IMR-90 (cell line): ENCODE measurements at regions not wholly inside any gene's neighbourhood (a gene's known extent, or its start where the extent isn't known, plus 50 kb on each side); places are given as distances from the start of the nearest gene placed in this dataset.

Source experiments
- ATAC-seq: fragments of 200-7000 bp; cut with Tn5 transposase; 2 replicates; pipeline ENCODE4 v1.9.1; 2020; ENCODE audit warnings: low read depth, mild to moderate bottlenecking, moderate library complexity
- BruUV-seq: library from RNA; stranded (reverse); fragments of 400-500 nt; replicated peaks from 2 replicates; lab custom pipeline; 2021; lab: Mats Ljungman, UMichigan
- CTCF ChIA-PET: fragments of 300-600 bp; formaldehyde crosslinking; extraction: SDS; loops from one replicate; lab custom pipeline; 2021; ENCODE audit warnings: antibody characterized with exemption; lab: Yijun Ruan, JAX
- POLR2A ChIA-PET: fragments of 300-600 bp; sonication (Branson Sonifier 250); formaldehyde crosslinking; loops from one replicate; lab custom pipeline; 2022; ENCODE audit warnings: antibody characterized with exemption; ENCODE audit not compliant: unreplicated experiment; lab: Charles Lee
- DNase-seq: peaks from one replicate; pipeline ENCODE4 v3.0.0; 2013
- H2AFZ ChIP-seq: replicated peaks from 2 replicates; pipeline ENCODE3; 2013; ENCODE audit warnings: low read length, mild to moderate bottlenecking; ENCODE audit not compliant: poor library complexity
- H2AK5ac ChIP-seq: 2 replicates; pipeline ENCODE4 v1.6.1; 2013; ENCODE audit warnings: low read depth, low read length, inconsistent platforms
- H2AK9ac ChIP-seq: replicated peaks from 2 replicates; pipeline ENCODE3; 2013; ENCODE audit warnings: mild to moderate bottlenecking, low read depth, low read length, moderate library complexity; ENCODE audit not compliant: poor library complexity
- H2BK120ac ChIP-seq: 2 replicates; pipeline ENCODE4 v1.6.1; 2013; ENCODE audit warnings: low read depth, low read length, inconsistent platforms
- H2BK15ac ChIP-seq: 3 replicates; pipeline ENCODE4 v1.6.1; 2013; ENCODE audit warnings: low read depth, low read length, inconsistent platforms
- H2BK20ac ChIP-seq: 2 replicates; pipeline ENCODE4 v1.6.1; 2013; ENCODE audit warnings: low read depth, mild to moderate bottlenecking, inconsistent platforms, low read length, moderate library complexity
- H2BK5ac ChIP-seq: 2 replicates; pipeline ENCODE4 v1.6.1; 2013; ENCODE audit warnings: mild to moderate bottlenecking, low read depth, low read length, inconsistent platforms; ENCODE audit not compliant: poor library complexity, severe bottlenecking
- H3K14ac ChIP-seq: replicated peaks from 2 replicates; pipeline ENCODE4 v1.6.1; 2013; ENCODE audit warnings: low read depth, low read length, inconsistent platforms
- H3K18ac ChIP-seq: 2 replicates; pipeline ENCODE4 v1.6.1; 2013; ENCODE audit warnings: low read depth, low read length, control low read depth
- H3K23ac ChIP-seq: 2 replicates; pipeline ENCODE4 v1.6.1; 2013; ENCODE audit warnings: low read depth, low read length, inconsistent platforms
- H3K27ac ChIP-seq: 2 replicates; pipeline ENCODE4 v1.5.1; 2013; ENCODE audit warnings: mild to moderate bottlenecking, control low read depth, low read length; ENCODE audit not compliant: insufficient read depth
- H3K27me3 ChIP-seq: 2 replicates; pipeline ENCODE4 v1.6.1; 2013; ENCODE audit warnings: low read length; ENCODE audit not compliant: control insufficient read depth, insufficient read depth
- H3K36me3 ChIP-seq: 2 replicates; pipeline ENCODE4 v1.6.1; 2013; ENCODE audit warnings: low read length, mixed read lengths; ENCODE audit not compliant: control insufficient read depth, insufficient read depth
- H3K4ac ChIP-seq: 2 replicates; pipeline ENCODE4 v1.6.1; 2013; ENCODE audit warnings: low read depth, low read length, inconsistent platforms
- H3K4me1 ChIP-seq: 2 replicates; pipeline ENCODE4 v1.6.1; 2013; ENCODE audit warnings: low read length, mixed read lengths; ENCODE audit not compliant: control insufficient read depth, insufficient read depth
- H3K4me2 ChIP-seq: 2 replicates; pipeline ENCODE4 v1.6.1; 2013; ENCODE audit warnings: low read depth, mild to moderate bottlenecking, control low read depth, low read length, moderate library complexity
- H3K4me3 ChIP-seq: 2 replicates; pipeline ENCODE4 v1.5.1; 2013; ENCODE audit warnings: low read depth, mild to moderate bottlenecking, control low read depth, low read length, moderate library complexity; ENCODE audit not compliant: insufficient read depth
- H3K56ac ChIP-seq: 2 replicates; pipeline ENCODE4 v1.6.1; 2013; ENCODE audit warnings: low read length, inconsistent platforms; ENCODE audit not compliant: insufficient read depth; ENCODE audit errors: extremely low read depth
- H3K79me1 ChIP-seq, 2 experiments: 2 replicates each; pipeline ENCODE4 v1.6.1; 2013; ENCODE audit warnings: low read length in 2 of 2, inconsistent platforms in 1 of 2, low read depth in 1 of 2
- H3K9ac ChIP-seq: 2 replicates; pipeline ENCODE4 v1.6.1; 2013; ENCODE audit warnings: low read depth, low read length, control low read depth
- H3K9me1 ChIP-seq: 2 replicates; pipeline ENCODE4 v1.6.1; 2013; ENCODE audit warnings: low read length, inconsistent platforms; ENCODE audit not compliant: insufficient read depth
- H3K9me3 ChIP-seq: 2 replicates; pipeline ENCODE4 v1.6.1; 2013; ENCODE audit warnings: low read length; ENCODE audit not compliant: control insufficient read depth, insufficient read depth
- H4K20me1 ChIP-seq: 2 replicates; pipeline ENCODE4 v1.6.1; 2013; ENCODE audit warnings: low read length, inconsistent platforms; ENCODE audit not compliant: insufficient read depth
- H4K5ac ChIP-seq: 2 replicates; pipeline ENCODE4 v1.6.1; 2013; ENCODE audit warnings: mild to moderate bottlenecking, low read depth, low read length, control low read depth
- H4K8ac ChIP-seq, 2 experiments: 2 replicates each; pipeline ENCODE4 v1.6.1; 2013; ENCODE audit warnings: low read depth in 2 of 2, low read length in 2 of 2, control low read depth in 1 of 2, inconsistent platforms in 1 of 2
- H4K91ac ChIP-seq: 2 replicates; pipeline ENCODE4 v1.6.1; 2013; ENCODE audit warnings: low read depth, low read length, inconsistent platforms; ENCODE audit not compliant: insufficient read depth
- CEBPB ChIP-seq: IDR thresholded peaks from 2 replicates; pipeline ENCODE4 v1.6.1; 2012; ENCODE audit warnings: low read depth, low read length, improper control_type of control experiment
- CHD1 ChIP-seq: IDR thresholded peaks from 2 replicates; pipeline ENCODE4 v1.6.1; 2012; ENCODE audit warnings: low read depth, low read length, improper control_type of control experiment
- FOS ChIP-seq: fragments of 150-350 bp; IDR thresholded peaks from 2 replicates; pipeline ENCODE4 v1.6.1; 2016; ENCODE audit warnings: low read depth, low read length
- MAFK ChIP-seq: IDR thresholded peaks from 2 replicates; pipeline ENCODE4 v1.6.1; 2012; ENCODE audit warnings: low read depth, low read length, improper control_type of control experiment
- MXI1 ChIP-seq: IDR thresholded peaks from 2 replicates; pipeline ENCODE4 v1.6.1; 2012; ENCODE audit warnings: low read depth, mild to moderate bottlenecking, low read length, moderate library complexity, borderline replicate concordance
- POLR2A ChIP-seq: IDR thresholded peaks from 2 replicates; pipeline ENCODE4 v1.6.1; 2012; ENCODE audit warnings: mild to moderate bottlenecking, low read depth, low read length
- RAD21 ChIP-seq: IDR thresholded peaks from 2 replicates; pipeline ENCODE4 v1.6.1; 2012; ENCODE audit warnings: low read length, improper control_type of control experiment
- RCOR1 ChIP-seq: IDR thresholded peaks from 2 replicates; pipeline ENCODE4 v1.6.1; 2012; ENCODE audit warnings: mild to moderate bottlenecking, low read length, improper control_type of control experiment; ENCODE audit not compliant: insufficient replicate concordance
- RFX5 ChIP-seq: IDR thresholded peaks from 2 replicates; pipeline ENCODE4 v1.8.0; 2012; ENCODE audit warnings: low read depth, mild to moderate bottlenecking, low read length, moderate library complexity
- SMC3 ChIP-seq: fragments of 150-350 bp; IDR thresholded peaks from 2 replicates; pipeline ENCODE4 v1.6.1; 2016; ENCODE audit warnings: low read depth, mild to moderate bottlenecking, antibody characterized with exemption, low read length, moderate library complexity
- USF2 ChIP-seq: fragments of 150-350 bp; IDR thresholded peaks from 2 replicates; pipeline ENCODE4 v1.6.1; 2017; ENCODE audit warnings: mild to moderate bottlenecking, antibody characterized with exemption, low read length, low read depth
- WGBS, 2 experiments: methylation state at CpG; one replicate each; pipeline versions ENCODE4 v1.1.5 to v1.1.7; 2013; ENCODE audit warnings: missing lambda C conversion rate in 2 of 2; ENCODE audit not compliant: insufficient read length in 1 of 2; ENCODE audit errors: extremely low coverage in 2 of 2; 5-methylcytosine and 5-hydroxymethylcytosine counted together
- dilution Hi-C: fragments of 300-500 bp; cut with HindIII; formaldehyde crosslinking; loops from one replicate; pipeline ENCODE4 v1.14.3; 2018; ENCODE audit warnings: low sequenced_read_pairs; ENCODE audit not compliant: unreplicated experiment
- in situ Hi-C: fragments of 300-500 bp; cut with MboI; formaldehyde crosslinking; loops from 3 replicates; pipeline ENCODE4 v1.14.3; 2019; ENCODE audit warnings: low sequenced_read_pairs, inconsistent platforms, mixed read lengths
- intact Hi-C: fragments of 100-400 bp; cut with micrococcal nuclease; formaldehyde crosslinking; loops from 2 replicates; pipeline ENCODE4 v1.10.0; 2022
- TF ChIP-seq, protein P1 (sequence below): conservative IDR thresholded peaks from 2 replicates; pipeline ENCODE4 v1.5.1; 2012; ENCODE audit warnings: mild to moderate bottlenecking, low read depth, low read length, improper control_type of control experiment

GRCh38 chr21:18058731-18059398, 185.8 kb upstream of the CHODL start:
- Histone ChIP-seq H3K4me3 (no peak overlapping the region), H2AFZ (no peak overlapping the region), H2AK9ac (no peak overlapping the region), H3K36me3 (no peaks in the 10 kb centered on the region), H2BK15ac (no peak overlapping the region), H2BK5ac (no peak overlapping the region), H3K56ac (no peak overlapping the region), H3K23ac (no peak overlapping the region), H2BK20ac (no peak overlapping the region), H2BK120ac (no peak overlapping the region), H4K20me1 (no peaks in the 10 kb centered on the region), H3K4me1 (no peaks in the 10 kb centered on the region), H3K79me1 (no peaks in the 10 kb centered on the region), H4K91ac (no peak overlapping the region), H4K8ac (no peak overlapping the region), H3K27me3 (no peaks in the 10 kb centered on the region), H3K4me2 (no peak overlapping the region), H3K9me1 (no peaks in the 10 kb centered on the region), H3K18ac (no peak overlapping the region), H3K9ac (no peak overlapping the region), H2AK5ac (no peak overlapping the region), H3K4ac (no peak overlapping the region), H4K5ac (no peak overlapping the region), H3K9me3 (peaks cover 2% of the 10 kb centered on the region; the same call in 1 of the 2 replicates), H3K14ac (no peak overlapping the region), H3K27ac (no peak overlapping the region)
- ATAC-seq (no peak), DNase-seq (no peak)
- no CpG with 5 or more reads among the region's 3 CpGs for WGBS, 2 experiments
- intact Hi-C loops, result no loop called here
- ChIA-PET CTCF (no interaction called here), POLR2A (no interaction called here)
- dilution Hi-C loops, result no loop called here
- BruUV-seq, result no TSS peak
- in situ Hi-C loops, result no loop called here
- TF ChIP-seq CEBPB (no peak), MAFK (no peak), FOS (no peak), MXI1 (no peak), USF2 (no peak), RFX5 (no peak), CHD1 (no peak), RAD21 (no peak), RCOR1 (no peak), POLR2A (no peak), SMC3 (no peak)
- TF ChIP-seq, protein P1, sequence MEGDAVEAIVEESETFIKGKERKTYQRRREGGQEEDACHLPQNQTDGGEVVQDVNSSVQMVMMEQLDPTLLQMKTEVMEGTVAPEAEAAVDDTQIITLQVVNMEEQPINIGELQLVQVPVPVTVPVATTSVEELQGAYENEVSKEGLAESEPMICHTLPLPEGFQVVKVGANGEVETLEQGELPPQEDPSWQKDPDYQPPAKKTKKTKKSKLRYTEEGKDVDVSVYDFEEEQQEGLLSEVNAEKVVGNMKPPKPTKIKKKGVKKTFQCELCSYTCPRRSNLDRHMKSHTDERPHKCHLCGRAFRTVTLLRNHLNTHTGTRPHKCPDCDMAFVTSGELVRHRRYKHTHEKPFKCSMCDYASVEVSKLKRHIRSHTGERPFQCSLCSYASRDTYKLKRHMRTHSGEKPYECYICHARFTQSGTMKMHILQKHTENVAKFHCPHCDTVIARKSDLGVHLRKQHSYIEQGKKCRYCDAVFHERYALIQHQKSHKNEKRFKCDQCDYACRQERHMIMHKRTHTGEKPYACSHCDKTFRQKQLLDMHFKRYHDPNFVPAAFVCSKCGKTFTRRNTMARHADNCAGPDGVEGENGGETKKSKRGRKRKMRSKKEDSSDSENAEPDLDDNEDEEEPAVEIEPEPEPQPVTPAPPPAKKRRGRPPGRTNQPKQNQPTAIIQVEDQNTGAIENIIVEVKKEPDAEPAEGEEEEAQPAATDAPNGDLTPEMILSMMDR, result no peak
